Ectodermal cell (in vitro differentiated cells): ENCODE measurements at regions not wholly inside any gene's neighbourhood (a gene's known extent, or its start where the extent isn't known, plus 50 kb on each side); places are given as distances from the start of the nearest gene placed in this dataset.

Experiments used
- H3K27ac ChIP-seq: 2 replicates; pipeline ENCODE4 v1.7.0; 2013; ENCODE audit warnings: mild to moderate bottlenecking, low read depth, low read length; ENCODE audit not compliant: insufficient read depth, poor library complexity, severe bottlenecking
- H3K27me3 ChIP-seq: 2 replicates; pipeline ENCODE4 v1.7.0; 2013; ENCODE audit warnings: mild to moderate bottlenecking, low read length; ENCODE audit not compliant: insufficient read depth, control insufficient read depth, poor library complexity, severe bottlenecking
- H3K36me3 ChIP-seq: one replicate; pipeline ENCODE4 v1.7.0; 2013; ENCODE audit warnings: low read length; ENCODE audit not compliant: control insufficient read depth, insufficient read depth
- H3K4me1 ChIP-seq: one replicate; pipeline ENCODE4 v1.7.0; 2013; ENCODE audit warnings: low read length; ENCODE audit not compliant: control insufficient read depth, insufficient read depth
- H3K4me3 ChIP-seq: 2 replicates; pipeline ENCODE4 v1.7.0; 2013; ENCODE audit warnings: low read depth, low read length, control low read depth; ENCODE audit not compliant: insufficient read depth
- H3K9me3 ChIP-seq: 2 replicates; pipeline ENCODE4 v1.7.0; 2013; ENCODE audit warnings: mild to moderate bottlenecking, low read length, moderate library complexity; ENCODE audit not compliant: control insufficient read depth
- WGBS, 2 experiments: methylation state at CpG; one replicate each; pipeline ENCODE4 v1.1.7; 2013; ENCODE audit warnings: missing lambda C conversion rate in 2 of 2; 5-methylcytosine and 5-hydroxymethylcytosine counted together

- 90 to 95% methylated on average over 2 of the region's 2 CpGs for WGBS, 2 experiments
- H3K27ac ChIP-seq: no peak overlapping the region
- no peaks in the 10 kb centered on the region for H3K27me3 ChIP-seq
Observed at GRCh38 chr13:61144834-61145593, 270.6 kb downstream of the PCDH20 start.

DNA sequence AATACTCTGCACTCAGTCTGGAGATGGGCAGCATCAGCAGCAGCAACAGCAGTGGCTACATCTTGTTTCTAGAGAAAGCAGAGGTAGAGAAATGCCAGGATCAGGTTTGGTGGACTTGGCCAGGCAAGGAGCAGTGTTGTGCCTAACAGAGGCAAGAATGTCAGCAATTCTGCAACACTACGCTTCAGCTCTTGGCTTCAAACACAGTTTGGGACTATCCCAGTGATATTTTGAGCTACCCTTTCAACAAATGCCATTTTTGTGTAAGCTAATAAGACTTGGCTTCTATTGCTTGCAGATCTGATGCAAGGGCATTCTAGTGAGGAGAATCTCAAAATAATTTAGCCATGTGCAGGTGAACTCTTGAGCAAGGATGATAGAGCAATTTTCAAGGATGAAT is 271.3 kb downstream of the PCDH20 start:
- 93 to 94% methylated on average over 1 of the region's 1 CpG for WGBS, 2 experiments
- Histone ChIP-seq H3K36me3 (no peaks in the 10 kb centered on the region), H3K4me3 (no peak overlapping the region), H3K4me1 (no peaks in the 10 kb centered on the region), H3K9me3 (no peaks in the 10 kb centered on the region), H3K27me3 (no peaks in the 10 kb centered on the region), H3K27ac (no peak overlapping the region)

More at GRCh38 chr13:61144834-61145593, 270.6 kb downstream of the PCDH20 start:
- no peaks in the 10 kb centered on the region for H3K9me3 ChIP-seq
- no peaks in the 10 kb centered on the region for H3K36me3 ChIP-seq
- H3K4me1 ChIP-seq: no peaks in the 10 kb centered on the region
- no peak overlapping the region for H3K4me3 ChIP-seq

DNA sequence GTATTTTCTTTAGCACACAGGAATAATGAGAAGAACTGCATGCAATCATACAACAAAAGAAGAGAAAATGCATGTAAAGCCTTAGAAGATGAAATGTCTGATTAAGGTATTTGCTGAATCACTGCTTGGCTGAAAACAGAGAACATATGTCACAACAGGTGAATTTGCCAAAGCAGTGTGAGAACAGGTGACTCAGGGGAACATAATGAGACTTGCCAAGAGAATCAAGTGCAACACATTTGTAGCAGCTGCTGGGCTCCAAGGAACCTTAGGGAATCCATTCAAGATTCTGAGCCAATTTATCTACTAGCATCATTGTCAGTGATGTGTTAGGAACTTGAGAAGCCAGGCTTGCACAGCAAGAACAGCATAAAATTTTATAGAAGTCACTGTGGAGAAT is 273.1 kb downstream of the PCDH20 start:
- Histone ChIP-seq H3K4me3 (no peak overlapping the region), H3K27me3 (no peaks in the 10 kb centered on the region), H3K27ac (no peak overlapping the region)

GRCh38 chr13:61138857-61139256 is 276.8 kb downstream of the PCDH20 start:
- H3K27me3 ChIP-seq: no peaks in the 10 kb centered on the region
- no peaks in the 10 kb centered on the region for H3K9me3 ChIP-seq
- H3K4me1 ChIP-seq: no peaks in the 10 kb centered on the region
- no peak overlapping the region for H3K4me3 ChIP-seq
- H3K27ac ChIP-seq: no peak overlapping the region
- no peaks in the 10 kb centered on the region for H3K36me3 ChIP-seq

More for the DNA sequence above, 273.1 kb downstream of the PCDH20 start:
- Histone ChIP-seq H3K36me3 (no peaks in the 10 kb centered on the region), H3K9me3 (no peaks in the 10 kb centered on the region), H3K4me1 (no peaks in the 10 kb centered on the region)

GRCh38 chr13:61136515-61136914 is 279.1 kb downstream of the PCDH20 start:
- Histone ChIP-seq H3K36me3 (no peaks in the 10 kb centered on the region), H3K27ac (no peak overlapping the region), H3K4me1 (no peaks in the 10 kb centered on the region), H3K9me3 (no peaks in the 10 kb centered on the region), H3K27me3 (no peaks in the 10 kb centered on the region), H3K4me3 (no peak overlapping the region)
- 100% methylated on average over 1 of the region's 1 CpG; no CpG with 5 or more reads in 1 of the 2 experiments for WGBS, 2 experiments

- no peaks in the 10 kb centered on the region for H3K27me3 ChIP-seq
- WGBS, 2 experiments: 94% methylated on average over 3 of the region's 4 CpGs
- H3K4me3 ChIP-seq: no peak overlapping the region
- no peak overlapping the region for H3K27ac ChIP-seq
- H3K36me3 ChIP-seq: no peaks in the 10 kb centered on the region
- H3K9me3 ChIP-seq: no peaks in the 10 kb centered on the region
- H3K4me1 ChIP-seq: no peaks in the 10 kb centered on the region
Observed at GRCh38 chr13:61136093-61136492, 279.6 kb downstream of the PCDH20 start.

DNA sequence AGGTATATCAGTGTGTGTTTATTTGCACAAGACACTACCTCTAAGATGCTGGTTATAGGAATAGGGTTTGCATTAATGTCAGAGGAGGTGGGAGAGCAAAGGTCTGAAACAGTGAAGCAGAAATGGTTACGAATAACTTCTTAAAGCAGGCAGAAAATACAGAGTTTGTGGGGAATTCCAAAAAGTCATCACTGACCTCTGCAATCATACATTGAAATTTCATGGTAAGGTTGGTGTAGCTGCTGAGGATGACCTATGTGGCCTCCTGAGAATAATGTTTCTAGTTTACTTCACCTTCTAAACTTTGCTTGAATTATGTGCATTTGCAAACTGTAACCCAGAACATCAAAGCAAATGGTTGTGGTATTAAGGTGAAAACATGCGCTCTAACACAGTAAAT is 280.1 kb downstream of the PCDH20 start:
- no peaks in the 10 kb centered on the region for H3K4me1 ChIP-seq
- no peaks in the 10 kb centered on the region for H3K9me3 ChIP-seq
- H3K27ac ChIP-seq: no peak overlapping the region
- no peaks in the 10 kb centered on the region for H3K27me3 ChIP-seq
- no peaks in the 10 kb centered on the region for H3K36me3 ChIP-seq
- 91 to 95% methylated on average over 2 of the region's 2 CpGs for WGBS, 2 experiments
- H3K4me3 ChIP-seq: no peak overlapping the region

DNA sequence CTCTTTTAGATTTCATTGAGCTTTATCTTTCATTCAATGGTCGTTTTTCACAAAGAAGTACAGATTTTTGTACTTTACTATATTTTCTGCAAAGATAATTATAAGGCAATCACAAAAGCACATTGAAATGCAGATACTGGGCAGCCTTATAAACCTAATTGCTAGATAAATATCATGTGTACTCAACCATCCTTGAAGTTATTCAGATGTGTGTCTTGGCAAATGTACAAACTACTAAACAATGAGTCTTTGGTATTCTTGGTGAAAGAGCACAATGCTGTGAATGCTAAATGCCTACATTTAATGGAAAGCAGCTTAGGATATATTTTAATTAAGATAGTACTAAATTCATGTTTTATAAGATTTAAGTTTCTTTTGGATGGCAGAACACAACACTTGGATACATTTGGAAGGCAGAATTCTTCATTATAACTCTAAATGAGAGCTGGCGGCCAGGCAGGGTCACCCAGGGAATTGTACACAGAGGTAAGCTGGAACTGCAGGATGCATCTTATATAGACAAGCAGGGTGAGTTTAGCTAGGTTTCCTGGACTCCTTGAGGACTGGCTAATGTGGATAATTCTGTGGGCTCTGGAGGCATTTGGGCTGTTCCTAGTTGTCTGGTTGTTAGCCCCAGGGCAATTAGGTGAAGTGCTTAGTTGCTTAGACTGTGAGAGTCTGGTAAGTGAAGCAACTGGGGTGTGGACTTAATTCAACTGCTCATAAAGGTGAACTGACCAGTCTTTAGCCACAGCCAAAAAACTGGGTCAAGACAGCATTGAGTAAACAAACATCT is 286.6 kb downstream of the PCDH20 start:
- no peaks in the 10 kb centered on the region for H3K4me1 ChIP-seq
- H3K9me3 ChIP-seq: no peaks in the 10 kb centered on the region
- H3K36me3 ChIP-seq: no peaks in the 10 kb centered on the region
- 90 to 100% methylated on average over 1 to 2 of the region's 2 CpGs for WGBS, 2 experiments
- H3K27ac ChIP-seq: no peak overlapping the region
- H3K4me3 ChIP-seq: no peak overlapping the region
- no peaks in the 10 kb centered on the region for H3K27me3 ChIP-seq

- no peaks in the 10 kb centered on the region for H3K4me1 ChIP-seq
- no peak overlapping the region for H3K27ac ChIP-seq
- H3K36me3 ChIP-seq: no peaks in the 10 kb centered on the region
- 85 to 86% methylated on average over 5 of the region's 5 CpGs for WGBS, 2 experiments
- H3K4me3 ChIP-seq: no peak overlapping the region
- no peaks in the 10 kb centered on the region for H3K27me3 ChIP-seq
- no peaks in the 10 kb centered on the region for H3K9me3 ChIP-seq
Observed at GRCh38 chr13:61123538-61124289, 291.9 kb downstream of the PCDH20 start.

DNA sequence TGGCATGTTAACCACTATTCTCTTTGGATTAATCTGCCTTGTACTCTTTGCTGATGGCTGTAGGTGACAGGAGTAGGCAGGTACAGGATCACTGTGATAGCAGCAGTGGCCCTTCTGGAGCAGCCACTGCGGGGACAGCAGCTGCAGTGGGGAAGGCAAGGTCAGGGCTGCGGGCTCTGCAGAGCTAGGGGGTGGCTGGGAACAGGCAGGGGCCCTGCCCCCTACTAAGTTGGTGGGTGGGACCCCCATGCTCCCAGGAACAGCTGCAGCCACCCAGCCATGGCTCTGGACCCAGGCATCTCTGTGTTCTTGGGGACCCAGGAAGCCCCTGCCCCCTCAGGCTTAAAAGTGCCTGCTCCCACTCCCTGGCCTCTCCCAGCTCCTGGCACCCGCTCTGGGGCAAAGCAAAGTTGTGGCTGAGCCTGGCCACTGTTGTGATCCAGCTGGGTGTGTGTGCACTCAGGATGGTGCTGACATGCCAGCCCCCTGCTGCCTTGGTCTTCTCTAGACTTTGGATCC is 302.4 kb downstream of the PCDH20 start:
- H3K27me3 ChIP-seq: no peaks in the 10 kb centered on the region
- 92 to 94% methylated on average over 3 of the region's 3 CpGs for WGBS, 2 experiments
- no peaks in the 10 kb centered on the region for H3K36me3 ChIP-seq
- H3K9me3 ChIP-seq: no peaks in the 10 kb centered on the region
- H3K4me1 ChIP-seq: no peaks in the 10 kb centered on the region
- H3K27ac ChIP-seq: no peak overlapping the region
- H3K4me3 ChIP-seq: no peak overlapping the region
